ENCODE measurements at regions not wholly inside any gene's neighbourhood (a gene's known extent, or its start where the extent isn't known, plus 50 kb on each side); places are given as distances from the start of the nearest gene placed in this dataset.

DNA sequence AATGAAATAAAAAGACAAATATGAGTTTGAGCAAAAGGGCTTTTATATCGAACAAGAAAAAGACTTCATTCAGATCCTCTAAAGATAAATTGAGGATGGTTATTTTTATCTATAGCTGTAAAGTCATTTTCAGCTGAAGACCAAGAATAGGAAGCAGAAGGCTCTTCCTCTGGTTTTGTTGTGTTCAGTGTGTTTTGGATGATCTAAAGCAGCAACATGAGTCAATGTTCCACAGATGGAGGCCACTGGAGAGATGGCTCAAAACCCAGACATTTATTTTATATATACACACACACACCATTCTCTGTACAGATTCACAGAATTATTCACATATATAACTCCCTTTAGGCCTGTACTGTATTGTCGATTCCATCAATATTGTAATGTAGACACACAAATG, 424.3 kb downstream of the MBD2 start:
- no peak for DNase-seq

DNA sequence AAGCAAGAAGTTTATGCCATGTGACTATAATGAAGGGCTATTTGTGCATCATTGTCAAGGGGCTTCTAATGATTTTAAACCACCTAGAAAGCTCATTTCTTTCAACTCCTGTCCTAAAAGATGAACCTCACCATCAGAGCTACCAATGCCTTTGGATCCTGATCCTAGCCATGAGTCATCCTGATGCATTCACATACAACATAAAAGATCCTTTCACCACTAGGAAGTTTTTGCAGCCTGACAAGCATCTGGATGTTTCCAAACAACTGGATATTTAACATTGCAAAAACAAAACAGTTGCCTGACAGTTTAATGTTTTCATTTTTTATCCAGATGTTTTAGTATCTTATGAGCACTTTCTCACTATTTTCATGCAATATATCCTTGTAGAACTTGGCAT, 425.3 kb downstream of the MBD2 start:
- no peak for DNase-seq

DNA sequence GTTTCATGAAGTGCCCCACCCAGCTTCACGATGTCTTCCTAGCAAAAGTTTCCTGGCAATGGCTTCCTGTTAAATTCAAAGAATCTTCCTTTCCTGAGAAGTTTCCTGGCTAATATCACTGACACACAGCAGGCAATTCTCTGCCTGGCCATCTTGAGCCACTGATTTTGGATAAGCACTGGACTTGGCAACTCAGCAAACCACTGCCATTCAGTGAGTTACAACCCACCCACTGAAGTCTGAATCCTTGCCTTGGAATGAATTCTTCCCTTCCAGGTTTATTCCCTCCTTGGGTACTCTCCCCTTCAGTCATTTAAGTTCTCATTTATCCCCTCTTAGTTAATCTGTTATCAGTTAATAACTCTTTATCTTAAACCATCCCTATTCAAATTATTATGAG, 426.0 kb downstream of the MBD2 start:
- no peak for DNase-seq

DNA sequence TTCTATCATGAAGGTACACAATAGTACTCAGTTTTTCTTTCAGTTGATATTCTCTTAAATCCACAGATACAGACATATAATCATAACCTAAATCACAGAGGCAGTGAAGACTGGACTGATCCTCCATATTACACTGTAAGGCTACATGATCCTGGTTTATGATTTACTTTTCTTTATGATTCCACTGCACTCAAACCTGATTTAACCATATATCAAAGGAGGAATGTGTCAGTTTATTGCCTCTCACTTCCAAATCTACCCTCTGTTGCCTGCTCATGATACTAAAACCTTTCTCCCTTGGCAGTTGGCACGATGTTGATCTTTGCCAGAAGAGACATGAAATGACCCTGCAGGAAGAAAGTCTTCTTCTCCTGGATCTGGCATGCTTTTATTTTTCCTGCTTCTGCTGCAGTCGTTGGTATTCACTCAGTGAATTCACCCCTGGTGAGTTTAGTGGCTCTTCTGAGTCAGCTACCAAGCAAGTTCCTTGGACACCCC, 426.4 kb downstream of the MBD2 start:
- no peak for DNase-seq

DNA sequence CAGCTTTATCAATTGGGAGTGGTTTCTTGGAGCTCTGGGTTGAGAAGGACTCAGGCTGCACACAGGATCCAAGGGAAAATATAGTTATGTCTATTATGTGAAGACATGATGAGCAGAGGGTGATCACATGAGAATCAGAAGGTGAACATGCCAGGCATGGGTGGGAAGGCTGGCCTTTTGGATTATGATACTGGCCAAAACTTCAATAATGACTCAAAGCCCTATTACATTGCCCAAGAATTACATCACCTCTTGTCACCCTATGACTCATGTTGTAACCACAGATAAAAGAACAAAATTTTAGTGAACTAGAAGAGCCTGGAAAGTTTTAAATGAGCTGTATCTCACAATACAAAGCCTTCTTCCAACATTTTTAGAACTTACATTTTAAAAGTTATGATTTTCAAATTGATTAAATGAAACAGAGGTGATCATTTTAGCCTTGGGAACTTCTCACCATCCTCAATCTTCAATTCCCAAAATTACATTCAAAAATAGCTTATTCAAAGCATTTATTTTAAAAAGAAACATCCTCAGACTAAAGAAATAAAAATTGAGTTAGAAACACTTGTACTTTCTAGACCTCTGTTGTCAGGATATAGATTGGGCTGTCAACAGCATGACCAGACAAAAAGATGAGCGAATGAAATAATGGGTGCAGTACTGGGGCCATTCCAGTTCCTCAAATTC, 428.3 kb downstream of the MBD2 start:
- DNase-seq = peak in 1 of 5 experiments; percentile 16

DNA sequence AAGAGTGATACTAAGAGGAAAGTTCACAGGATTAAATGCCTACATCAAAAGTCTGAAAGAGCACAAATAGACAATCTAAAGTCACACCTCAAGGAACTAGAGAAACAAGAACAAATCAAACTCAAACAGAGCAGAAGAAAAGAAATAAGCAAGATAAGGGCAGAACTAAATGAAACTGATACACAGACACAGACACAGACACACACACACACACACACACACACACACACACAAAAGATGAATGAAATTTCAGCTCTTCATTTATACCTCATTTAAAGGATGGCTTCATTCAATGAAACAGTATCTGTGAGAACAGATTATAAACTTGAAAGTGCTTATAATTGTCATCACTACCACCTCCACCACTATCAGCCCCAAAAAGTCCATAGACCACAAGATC, 428.9 kb downstream of the MBD2 start:
- no peak for DNase-seq

DNA sequence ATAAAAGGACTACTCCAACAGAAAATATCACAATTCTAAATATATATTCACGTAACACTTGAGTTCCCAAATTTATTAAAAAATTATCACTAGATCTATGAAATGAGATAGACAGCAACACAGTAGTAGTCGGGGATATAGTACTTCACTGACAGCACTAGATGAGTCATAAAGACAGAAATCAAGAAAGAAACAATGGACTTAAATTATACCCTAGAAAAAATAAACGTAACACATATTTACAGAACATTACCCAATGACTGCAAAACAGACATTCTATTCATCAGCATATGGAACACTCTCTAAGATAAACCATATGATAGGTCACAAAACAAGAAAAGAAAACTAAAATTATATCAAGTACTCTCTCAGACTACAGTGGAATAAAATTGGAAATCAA, 429.4 kb downstream of the MBD2 start:
- no peak for DNase-seq

DNA sequence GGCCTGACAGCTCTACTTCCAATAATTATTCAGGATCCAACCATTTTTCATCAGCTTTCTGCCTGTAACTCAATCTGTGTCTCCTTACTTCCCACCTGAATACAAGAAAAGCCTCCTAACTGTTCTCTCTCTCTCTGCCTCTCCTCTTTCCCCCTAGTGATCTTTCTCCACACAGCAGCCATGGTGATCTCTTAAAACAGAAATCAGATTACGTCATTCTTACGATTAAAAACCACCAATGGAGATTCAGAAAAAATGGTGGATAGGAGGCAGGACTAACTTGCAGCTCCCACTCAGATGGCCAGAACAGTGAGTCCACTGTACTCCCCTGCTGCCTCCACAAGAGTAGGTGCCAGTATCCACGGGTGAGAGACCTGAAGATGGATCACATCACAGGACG, 431.7 kb downstream of the MBD2 start:
- no peak for DNase-seq

DNA sequence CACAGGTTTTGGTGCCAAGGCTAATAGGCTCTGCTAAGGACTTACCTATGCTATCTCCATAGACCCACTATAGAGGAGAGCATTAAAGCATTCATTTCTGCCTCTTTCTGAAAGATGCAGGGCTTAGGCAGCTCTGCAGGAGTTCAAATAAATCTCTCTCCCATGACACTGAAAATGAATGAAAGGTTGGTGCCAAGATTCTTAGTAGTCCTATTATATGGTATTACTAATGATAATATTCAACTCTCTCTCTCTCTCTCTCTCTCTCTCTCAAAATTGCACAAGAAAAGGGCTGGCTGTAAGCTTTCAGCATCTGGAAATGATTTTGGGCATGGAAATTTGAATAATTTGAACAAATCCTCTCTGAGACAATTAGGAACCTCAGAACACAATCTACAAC, 433.7 kb downstream of the MBD2 start:
- no peak for DNase-seq

DNA sequence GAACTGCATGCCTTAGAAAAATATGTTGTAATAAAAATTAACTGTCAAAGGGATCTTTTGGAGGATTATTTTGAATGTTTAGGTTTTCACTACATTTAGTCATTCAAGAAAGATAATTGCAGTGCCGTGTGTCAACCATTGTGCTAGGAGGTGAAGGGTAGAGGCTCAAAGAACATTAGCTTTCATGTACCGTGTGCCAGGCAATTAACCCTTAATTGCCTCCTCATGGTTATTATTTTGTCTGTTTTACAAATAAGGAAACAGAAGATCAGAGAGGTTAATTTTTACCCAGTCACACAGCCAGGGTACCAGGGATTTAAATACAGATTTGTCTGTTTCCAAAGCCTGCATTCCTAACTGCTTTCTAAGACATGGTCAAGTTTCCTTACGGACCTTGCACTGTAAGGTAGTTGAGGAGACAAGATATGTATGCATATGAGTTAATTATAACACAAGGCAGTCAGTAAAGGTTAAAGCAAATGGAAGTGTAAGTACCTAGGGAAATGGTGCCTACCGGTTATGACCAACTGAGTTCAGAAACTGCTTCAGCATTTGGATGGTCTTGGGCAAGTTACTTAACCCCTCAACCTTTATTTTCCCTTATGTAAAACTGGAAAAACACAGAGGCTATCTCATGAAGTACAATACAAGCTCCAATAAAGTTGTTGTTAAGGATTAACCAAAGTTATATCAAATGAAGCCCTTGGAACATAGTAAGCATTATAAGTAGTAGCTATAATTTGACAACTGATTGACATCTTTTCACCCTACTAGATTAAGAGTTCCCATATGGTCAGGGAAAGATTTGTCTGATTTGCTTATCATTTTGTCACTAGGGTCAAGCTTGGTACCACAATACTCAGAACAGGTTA, 434.9 kb downstream of the MBD2 start:
- DNase-seq = no peak

DNA sequence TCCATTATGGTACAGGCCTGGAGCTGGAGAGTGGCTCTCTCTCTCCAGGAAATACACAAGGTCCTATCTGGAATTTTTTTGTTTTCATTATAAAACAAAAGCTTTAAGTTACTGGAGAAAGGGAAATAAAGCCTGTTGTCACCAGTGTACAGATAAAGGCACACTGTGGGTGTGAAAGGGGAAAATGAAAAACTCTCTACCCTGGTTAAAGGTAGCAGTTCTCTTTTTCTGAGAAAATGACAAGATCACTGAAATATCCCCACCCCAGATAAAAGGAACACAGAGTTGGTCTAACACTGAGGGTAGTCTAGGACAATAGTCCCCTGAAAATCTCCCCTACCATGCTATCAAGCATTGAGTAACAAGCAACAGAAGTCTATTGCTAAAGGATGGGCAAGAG, 438.7 kb downstream of the MBD2 start:
- no peak for DNase-seq

DNA sequence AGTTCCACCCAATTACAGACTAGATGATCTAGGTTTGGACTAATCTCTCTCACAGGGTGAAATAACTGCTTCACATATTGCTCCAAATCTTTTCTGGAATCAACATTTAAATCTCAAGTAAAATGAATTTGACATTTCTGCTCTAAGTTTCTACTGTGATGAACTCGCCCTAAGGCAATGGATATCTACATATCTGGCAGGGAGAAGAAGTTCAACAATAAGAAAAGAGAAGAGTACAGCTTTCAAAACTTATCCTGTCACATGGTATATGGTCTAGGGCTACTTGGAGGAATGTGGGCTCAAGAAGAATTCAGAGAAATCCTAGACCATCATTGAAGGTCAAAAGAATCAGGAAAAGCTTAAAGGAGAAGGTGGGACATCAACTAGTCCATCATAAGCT, 440.2 kb downstream of the MBD2 start:
- DNase-seq = no peak

DNA sequence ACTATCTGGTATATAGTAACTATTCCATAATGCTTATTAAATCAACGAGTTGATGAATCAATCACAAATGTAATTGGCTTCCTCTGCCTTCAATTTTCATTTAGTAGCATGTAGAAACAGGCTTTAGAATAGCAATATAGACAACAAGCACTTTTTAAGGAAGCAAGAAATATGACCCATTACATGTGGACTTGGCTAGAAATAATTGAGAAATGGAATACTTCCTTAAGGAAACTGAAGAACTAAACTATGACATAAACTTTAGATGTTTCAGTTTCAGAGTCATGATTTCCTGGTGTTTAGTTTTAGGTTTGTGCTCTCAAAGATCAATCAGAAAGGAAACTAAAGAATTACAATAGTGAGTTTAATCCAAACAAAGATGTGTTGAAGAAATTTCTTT, 443.8 kb downstream of the MBD2 start:
- no peak for DNase-seq

DNA sequence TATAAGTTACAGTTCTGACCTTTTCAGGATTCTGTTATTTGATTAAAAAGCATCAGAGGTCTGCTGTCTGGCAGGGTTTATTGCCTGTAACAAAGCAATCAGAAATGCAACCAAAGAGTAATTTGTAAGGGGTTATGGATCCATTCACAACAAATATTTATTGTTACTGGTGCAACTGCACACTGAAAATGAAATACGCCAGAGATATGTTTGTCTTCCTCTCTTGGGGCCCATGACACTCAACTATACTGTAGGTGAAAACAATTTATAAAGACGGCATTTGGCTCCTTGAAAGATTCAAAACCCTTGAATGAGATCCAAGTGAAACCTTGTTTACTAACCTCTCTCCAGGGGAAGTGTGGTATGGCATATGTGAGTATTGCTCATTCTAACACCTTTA, 452.2 kb downstream of the MBD2 start:
- DNase-seq = no peak

DNA sequence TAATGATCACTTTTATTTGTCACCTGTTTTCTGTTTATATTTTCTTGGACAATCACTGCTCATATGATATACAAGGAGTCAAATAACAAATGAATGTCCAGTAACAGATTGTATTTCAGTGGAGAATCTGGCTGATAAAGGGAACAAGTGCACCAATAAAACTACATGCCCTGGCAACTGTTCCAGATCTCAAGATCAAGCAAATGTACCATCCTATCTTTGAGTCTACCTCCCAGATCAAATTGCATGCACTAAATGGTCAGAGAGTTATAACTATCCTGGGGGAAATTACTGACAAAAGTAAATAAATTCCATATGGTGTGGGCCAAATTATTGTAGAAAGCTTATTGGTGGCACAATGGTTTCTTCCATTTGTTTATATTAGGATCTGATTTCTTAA, 452.8 kb downstream of the MBD2 start:
- DNase-seq = no peak

DNA sequence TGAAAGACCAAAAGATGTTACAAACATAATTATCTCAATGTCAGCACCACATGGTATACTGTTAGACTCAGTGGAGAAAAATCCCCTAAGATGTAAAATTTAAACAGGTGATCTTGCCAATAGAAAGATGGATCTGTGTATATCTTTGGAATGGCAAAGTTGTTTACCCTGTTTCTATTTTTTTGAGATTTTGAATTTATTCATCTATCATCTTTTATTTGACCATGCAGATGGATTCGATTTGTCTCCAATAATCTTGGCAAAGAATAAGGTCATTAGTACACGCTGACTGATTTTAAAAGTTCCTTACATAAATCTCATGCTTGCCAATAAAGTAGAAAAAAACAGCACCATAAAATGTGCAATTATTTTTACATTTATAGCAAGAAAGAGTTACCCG, 459.3 kb downstream of the MBD2 start:
- DNase-seq = no peak

DNA sequence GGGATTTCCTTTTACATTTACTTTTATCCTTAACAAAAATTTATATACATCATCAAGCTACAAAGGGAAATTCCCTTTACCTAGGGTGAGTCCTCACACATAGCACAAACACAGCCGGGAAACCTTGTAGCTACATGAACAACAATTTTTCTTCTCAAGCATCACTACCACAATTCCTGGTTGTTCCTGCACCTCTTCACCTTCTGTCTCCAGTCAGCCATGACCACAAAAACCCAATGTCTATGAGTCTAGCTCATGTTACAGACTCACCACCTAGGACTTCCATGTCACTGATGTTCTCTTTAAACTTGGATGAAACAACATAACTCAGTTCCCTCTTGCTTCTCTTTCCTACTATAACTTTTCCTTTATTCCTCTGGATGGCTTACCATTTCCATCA, 460.4 kb downstream of the MBD2 start:
- no peak for DNase-seq

DNA sequence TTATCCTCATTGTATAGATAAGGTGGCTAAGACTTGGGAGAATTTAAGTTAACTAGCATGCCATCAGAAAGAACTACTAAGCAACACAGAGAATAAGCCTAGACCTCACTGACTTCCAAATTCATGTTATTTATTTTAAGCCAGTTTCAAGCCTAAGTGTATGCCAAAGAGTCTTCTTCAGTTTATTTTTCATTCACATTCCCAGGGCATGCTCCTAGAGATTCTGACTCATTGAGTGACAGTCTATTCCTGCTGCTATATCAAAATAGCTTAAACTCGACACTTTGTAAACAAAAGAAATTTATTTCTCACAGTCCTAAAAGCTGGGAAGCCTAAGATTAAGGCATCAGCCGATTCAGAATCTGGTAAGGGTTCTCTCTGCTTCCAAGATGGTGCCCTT, 467.1 kb downstream of the MBD2 start:
- no peak for DNase-seq

DNA sequence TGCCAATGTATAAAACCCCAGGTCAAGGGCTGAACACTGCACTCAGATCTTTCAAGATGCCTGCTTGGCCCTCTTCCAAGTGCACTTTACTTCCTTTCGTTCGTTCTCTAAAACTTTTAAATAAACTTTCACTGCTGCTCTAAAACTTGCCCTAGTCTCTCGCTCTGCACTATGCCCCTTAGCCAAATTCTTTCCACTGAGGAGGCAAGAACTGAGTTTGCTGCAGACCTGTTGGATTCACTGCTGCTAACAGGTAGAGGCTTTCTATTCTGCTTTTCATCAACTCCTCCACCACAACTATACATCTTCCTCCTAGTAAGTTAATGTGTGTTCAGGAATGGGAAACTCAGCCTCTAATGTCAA, 467.9 kb downstream of the MBD2 start:
- no peak for DNase-seq

DNA sequence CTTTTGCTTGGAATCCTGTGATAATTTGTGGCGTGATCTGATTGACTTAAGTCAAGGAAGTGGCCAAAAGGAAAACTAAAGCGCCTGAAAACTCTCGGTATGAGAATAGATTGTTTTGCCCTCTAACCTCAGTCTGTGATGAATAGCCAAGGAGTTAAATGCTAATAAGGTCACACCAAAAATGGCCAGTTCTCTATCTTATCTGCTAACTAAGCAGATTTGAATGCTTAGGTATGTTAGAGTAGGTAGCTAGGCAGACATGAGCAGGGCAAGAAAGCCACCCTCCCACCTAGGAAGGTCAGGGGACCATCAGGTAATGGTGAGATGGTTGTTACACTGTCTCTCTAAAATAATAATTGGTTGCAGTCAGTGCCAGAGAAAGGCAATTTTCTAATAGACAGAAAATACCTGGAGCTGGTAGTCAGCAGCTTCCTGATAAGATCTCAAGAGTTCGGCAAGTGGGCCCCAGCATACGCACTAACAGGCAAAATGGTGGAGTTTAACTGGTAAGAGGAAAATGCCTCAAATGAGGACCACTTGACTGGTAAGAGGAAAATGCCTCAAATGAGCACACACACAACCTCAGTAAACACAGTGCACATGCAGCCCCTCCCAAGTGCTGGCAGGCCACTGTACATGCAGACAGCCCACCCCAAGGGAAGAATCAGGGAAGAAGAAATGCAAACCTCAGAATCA, 468.4 kb downstream of the MBD2 start:
- DNase-seq = no peak

DNA sequence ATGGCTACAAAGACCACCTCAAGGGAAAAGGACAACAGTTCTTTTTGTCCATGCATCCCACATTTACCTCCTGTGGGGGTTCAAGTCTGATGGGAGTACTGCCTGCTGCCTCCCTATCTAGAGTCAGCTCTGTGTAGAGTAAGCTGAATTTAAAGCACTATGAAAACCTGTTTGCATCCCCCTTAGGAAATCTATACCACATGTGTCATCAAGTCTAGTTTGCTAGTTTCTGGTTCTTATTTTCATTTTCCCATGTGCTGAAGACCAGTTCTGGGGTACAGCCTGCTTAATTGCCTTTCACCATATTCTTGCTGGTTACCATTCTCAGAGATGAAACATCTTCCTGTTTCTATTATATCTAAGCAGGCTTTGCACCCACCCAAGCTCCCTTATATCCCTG, 470.3 kb downstream of the MBD2 start:
- no peak for DNase-seq

DNA sequence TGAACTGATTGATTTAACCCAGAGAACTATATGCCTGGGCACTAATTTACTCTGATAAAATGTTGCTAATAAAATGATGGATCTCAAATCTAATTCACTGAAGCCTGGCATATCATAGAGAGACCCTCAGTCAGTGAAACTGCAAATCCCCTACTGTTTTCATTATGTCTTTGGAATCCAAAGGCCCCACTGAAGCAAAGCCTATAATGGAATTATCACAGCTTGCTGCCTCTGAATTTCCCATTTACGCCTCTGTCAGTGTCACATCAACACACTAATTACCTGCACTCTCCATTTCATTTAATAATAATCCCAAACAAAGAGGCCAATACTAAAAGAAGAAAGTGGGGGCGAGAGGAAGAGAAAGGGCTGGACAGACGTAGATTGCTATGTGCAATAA, 470.9 kb downstream of the MBD2 start:
- DNase-seq = no peak

DNA sequence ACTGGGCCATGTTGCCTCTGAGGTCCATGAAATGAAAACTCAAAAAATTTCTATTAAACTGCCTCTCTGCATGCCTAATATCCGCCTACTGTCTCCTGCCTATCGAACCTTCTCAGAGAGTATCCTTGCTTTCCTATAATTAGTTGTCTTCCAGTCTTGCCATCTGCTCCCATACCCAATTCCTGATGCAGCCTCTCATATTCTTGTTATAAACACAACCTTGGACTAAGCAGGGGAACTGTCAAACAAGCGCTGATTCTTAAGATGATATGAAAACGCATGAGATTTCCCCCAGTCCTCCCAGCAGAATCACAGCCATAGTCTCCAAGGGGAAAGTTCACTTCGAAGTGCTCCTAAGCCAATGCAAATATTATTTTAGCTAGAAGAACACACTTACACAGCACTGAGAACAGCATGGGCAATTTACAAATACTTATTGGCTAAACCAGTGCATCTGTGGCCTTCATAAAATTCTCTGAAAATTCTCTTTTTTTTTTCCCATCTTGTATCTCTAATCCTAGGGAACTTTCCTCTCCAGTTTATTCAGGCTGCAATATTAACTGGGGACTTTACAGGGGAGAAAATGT, 471.6 kb downstream of the MBD2 start:
- no peak for DNase-seq

Data from T-helper 2 cell (primary cell).